ENCODE measurements at regions not wholly inside any gene's neighbourhood (a gene's known extent, or its start where the extent isn't known, plus 50 kb on each side); places are given as distances from the start of the nearest gene placed in this dataset.
A peak's percentile ranks its signal among the peaks of the same experiment; 100 is the strongest.
"Not testable (repeated sequence)": the region's sequence is repeated elsewhere in the genome, so short reads cannot be mapped to it uniquely, and the experiment has no call there.

GRCh38 chr2:129490641-129491040 is 488.8 kb upstream of the RAB6C start:
- no peak for DNase-seq (ENCODE audit: low read depth)

- no peak for DNase-seq (ENCODE audit: low read depth)
Observed at GRCh38 chr2:129491308-129491707, 488.2 kb upstream of the RAB6C start.

GRCh38 chr2:129492548-129492947 is 486.9 kb upstream of the RAB6C start:
- no peak for DNase-seq (ENCODE audit: low read depth)

- no peak for DNase-seq (ENCODE audit: low read depth)
Observed at GRCh38 chr2:129499747-129500146, 479.7 kb upstream of the RAB6C start.

GRCh38 chr2:129502781-129503180 is 476.7 kb upstream of the RAB6C start:
- no peak for DNase-seq (ENCODE audit: low read depth)

GRCh38 chr2:129504646-129505045 is 474.8 kb upstream of the RAB6C start:
- peak; percentile 4 for DNase-seq (ENCODE audit: low read depth)

GRCh38 chr2:129518937-129519336 is 460.5 kb upstream of the RAB6C start:
- no peak for DNase-seq (ENCODE audit: low read depth)

GRCh38 chr2:129532158-129532557 is 447.3 kb upstream of the RAB6C start:
- not testable (repeated sequence) for DNase-seq (ENCODE audit: low read depth)

GRCh38 chr2:129548880-129549279 is 430.6 kb upstream of the RAB6C start:
- DNase-seq (ENCODE audit: low read depth): no peak

- DNase-seq (ENCODE audit: low read depth): no peak
Observed at GRCh38 chr2:129550536-129550935, 428.9 kb upstream of the RAB6C start.

- DNase-seq (ENCODE audit: low read depth): no peak
Observed at GRCh38 chr2:129554373-129554772, 425.1 kb upstream of the RAB6C start.

GRCh38 chr2:129559101-129559500 is 420.4 kb upstream of the RAB6C start:
- no peak for DNase-seq (ENCODE audit: low read depth)

- no peak for DNase-seq (ENCODE audit: low read depth)
Observed at GRCh38 chr2:129565551-129566109, 413.8 kb upstream of the RAB6C start.

- DNase-seq (ENCODE audit: low read depth): not testable (repeated sequence)
Observed at GRCh38 chr2:129570812-129571211, 408.7 kb upstream of the RAB6C start.

GRCh38 chr2:129575431-129575830 is 404.0 kb upstream of the RAB6C start:
- no peak for DNase-seq (ENCODE audit: low read depth)

GRCh38 chr2:129575880-129576279 is 403.6 kb upstream of the RAB6C start:
- DNase-seq (ENCODE audit: low read depth): no peak

GRCh38 chr2:129580001-129580400 is 399.5 kb upstream of the RAB6C start:
- DNase-seq (ENCODE audit: low read depth): no peak

GRCh38 chr2:129585760-129586159 is 393.7 kb upstream of the RAB6C start:
- DNase-seq (ENCODE audit: low read depth): no peak

- DNase-seq (ENCODE audit: low read depth): no peak
Observed at GRCh38 chr2:129587426-129588064, 391.9 kb upstream of the RAB6C start.

- DNase-seq (ENCODE audit: low read depth): no peak
Observed at GRCh38 chr2:129604560-129604959, 374.9 kb upstream of the RAB6C start.

GRCh38 chr2:129605646-129606045 is 373.8 kb upstream of the RAB6C start:
- no peak for DNase-seq (ENCODE audit: low read depth)

- DNase-seq (ENCODE audit: low read depth): no peak
Observed at GRCh38 chr2:129606496-129607270, 372.8 kb upstream of the RAB6C start.

- DNase-seq (ENCODE audit: low read depth): no peak
Observed at GRCh38 chr2:129609224-129609623, 370.2 kb upstream of the RAB6C start.

All from RPMI7951 (cell line).